IPS DF 4.7 (cell line): ENCODE measurements at regions not wholly inside any gene's neighbourhood (a gene's known extent, or its start where the extent isn't known, plus 50 kb on each side); places are given as distances from the start of the nearest gene placed in this dataset.

Experiments
- DNase-seq: peaks from one replicate; pipeline ENCODE4 v3.0.0-alpha.2; 2013; ENCODE audit warnings: low spot score; ENCODE audit errors: extremely low read depth

DNA sequence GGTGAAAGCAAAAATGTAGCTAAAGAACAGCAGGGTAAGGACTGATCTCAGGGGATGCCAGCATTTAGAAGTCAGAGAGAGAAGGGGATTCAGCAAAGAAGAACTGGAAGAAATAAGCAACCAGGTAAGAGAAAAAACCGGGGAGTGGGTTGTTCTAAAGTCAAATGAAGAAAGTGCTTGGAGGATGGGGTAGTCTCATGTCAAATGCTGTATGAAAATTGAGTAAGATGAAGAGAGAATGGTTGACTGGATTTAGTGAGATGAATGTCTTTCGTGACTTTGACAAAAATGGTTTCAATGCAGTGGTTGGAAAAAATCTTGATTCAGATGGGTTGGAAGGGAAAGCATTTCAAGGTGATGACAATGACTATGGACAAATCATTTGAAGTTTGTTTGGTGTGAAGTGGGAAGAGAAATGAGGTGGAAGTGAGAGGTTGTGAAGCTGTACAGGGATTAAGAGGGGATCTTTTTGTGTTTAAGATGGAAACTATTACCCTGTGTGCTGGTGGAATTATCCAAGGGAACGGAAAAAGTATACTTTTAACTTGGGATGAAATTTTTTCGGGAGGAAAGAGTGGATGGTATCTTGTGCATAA lies 484.0 kb downstream of the ETS1 start:
- no peak for DNase-seq

DNA sequence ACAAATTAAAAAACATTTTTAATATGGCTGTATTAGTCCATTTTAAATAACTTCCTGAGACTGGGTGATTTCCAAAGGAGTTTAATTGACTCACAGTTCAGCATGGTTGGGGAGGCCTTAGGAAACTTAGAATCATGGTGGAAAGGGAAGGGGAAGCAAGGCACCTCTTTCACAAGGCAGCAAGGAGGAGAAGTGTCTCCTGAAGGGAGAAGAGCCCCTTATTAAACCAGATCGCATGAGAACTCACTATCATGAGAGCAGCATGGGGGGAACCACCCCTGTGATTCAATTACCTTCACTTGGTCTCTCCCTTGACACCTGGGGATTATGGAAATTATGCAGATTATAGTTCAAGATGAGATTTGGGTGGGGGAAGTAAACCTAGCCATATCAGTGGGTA lies 488.6 kb downstream of the ETS1 start:
- DNase-seq = no peak

DNA sequence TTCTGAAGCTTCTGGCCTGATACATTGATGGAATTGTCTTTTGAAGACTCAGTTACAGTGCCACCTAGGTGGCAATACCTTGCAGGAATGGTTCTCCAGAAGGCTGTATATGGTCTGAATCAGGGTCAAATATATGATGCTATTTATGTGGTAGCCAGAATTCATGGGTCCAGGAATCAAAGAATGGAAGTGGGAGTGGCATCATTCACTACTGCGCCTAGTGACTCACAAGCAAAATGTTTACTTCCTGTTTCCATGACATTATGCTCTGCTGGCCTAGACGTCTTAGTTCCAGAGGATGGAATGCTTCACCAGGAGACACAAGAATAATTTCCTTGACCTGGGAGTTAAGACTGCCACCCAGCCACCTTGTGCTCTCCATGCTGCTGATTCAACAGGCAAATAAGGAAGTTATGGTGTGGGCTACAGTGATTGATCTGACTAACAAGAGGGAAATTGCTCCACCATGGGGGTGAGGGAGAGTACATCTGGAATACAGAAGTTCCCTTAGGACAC lies 491.8 kb downstream of the ETS1 start:
- DNase-seq = no peak

DNA sequence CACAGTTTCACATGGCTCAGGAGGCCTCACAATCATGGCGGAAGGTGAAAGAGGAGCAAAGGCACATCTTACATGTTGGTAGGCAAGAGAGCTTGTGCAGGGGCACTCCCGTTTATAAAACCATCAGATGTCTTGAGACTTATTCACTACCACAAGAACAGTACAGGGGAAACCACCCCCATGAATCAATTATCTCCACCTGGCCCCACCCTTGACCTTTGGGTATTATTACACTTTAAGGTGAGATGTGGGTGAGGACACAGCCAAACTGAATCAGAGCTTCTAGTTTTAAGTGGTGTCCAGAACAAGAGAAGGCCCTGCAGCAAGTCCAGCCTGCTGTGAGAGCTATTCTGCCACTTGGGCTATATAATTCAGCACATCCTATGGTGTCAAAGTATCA lies 493.7 kb downstream of the ETS1 start:
- no peak for DNase-seq

DNA sequence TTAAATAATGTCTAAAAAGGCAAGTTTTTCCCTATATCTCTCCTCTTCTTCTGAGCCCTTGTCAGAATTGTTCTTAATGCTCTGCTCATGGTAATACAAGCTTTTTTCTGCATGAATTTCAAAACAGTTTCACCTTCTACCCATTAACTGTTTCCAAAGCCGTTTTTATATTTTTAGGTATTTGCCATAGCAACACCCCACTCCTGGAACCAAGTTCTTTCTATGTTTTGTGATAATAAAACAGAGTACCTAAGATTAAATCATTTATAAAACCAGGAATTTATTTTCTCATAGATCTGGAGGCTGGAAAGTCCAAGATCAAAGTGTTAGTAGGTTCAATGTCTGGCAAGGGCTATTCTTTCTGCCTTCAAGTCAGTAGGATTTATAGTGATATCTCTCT lies 497.4 kb downstream of the ETS1 start:
- DNase-seq = no peak

DNA sequence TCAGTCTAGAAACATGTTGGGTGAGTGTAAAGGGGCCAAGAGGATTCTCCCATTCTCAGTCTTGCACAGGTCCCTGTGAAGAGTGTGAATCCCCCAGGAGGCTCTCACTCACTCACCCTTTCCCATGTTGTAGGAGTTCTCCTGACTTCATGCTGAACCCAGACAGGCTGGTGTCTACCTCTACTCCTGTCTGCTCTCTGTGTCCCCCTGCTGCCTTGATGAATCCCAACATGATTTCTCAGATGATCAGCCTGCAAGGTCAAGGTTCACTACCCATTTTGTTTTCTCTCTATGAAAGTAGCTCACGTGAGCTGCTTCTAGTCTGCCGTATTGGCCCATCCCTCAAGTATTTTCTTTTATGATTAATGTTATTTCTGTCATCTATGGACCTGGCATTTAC lies 500.6 kb downstream of the ETS1 start:
- no peak for DNase-seq

DNA sequence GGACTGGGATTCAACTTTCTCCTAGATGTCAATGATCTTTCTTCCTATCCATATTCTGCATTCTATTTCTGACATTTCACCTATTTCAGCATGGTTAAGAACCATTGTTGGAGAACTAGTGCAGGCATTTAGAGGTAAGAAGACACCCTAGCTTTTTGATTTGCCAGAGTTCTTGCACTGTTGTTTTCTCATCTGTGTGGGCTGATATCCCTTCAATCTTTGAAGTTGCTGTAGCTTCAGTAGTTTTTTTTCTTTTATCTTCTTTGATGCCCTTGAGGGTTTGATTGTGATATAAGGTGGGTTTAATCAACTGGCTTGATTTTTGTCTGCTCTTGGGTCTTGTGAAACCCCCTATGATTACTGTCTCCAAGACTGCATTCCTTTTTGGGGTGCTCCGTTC lies 502.1 kb downstream of the ETS1 start:
- no peak for DNase-seq

DNA sequence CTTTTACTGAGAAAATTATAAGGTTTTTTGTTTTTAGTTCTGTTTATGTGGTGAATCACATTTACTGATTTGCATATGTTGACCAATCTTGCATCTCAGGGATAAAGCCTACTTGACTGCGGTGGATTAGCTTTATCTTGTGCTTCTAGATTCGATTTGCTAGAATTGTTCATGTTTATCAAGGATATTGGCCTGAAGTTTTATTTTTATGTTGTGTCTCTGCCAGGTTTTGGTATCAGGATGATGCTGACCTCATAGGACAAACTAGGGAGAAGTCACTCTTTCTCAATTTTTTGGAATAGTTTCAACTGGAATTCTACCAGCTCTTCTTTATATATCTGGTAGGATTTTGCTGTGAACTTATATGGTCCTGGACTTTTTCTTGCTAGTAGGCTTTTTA lies 504.8 kb downstream of the ETS1 start:
- DNase-seq = no peak

DNA sequence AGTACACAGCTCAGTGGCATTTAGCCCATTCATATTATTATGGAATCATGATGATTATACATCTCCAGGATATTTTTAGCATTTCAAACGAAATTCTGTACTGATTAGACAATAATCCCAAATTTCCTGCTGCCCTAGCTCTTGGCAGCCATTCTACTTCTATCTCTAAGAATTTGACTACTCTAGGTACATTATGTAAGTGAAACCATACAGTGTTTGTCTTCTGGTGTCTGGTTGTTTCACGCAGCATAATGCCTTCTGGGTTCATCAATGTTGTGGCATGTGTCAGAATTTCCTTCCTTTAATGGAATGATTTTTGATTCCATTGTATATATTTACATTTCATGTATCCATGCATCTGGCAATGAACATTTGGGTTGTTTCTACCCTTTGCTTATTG lies 517.7 kb downstream of the ETS1 start:
- no peak for DNase-seq

DNA sequence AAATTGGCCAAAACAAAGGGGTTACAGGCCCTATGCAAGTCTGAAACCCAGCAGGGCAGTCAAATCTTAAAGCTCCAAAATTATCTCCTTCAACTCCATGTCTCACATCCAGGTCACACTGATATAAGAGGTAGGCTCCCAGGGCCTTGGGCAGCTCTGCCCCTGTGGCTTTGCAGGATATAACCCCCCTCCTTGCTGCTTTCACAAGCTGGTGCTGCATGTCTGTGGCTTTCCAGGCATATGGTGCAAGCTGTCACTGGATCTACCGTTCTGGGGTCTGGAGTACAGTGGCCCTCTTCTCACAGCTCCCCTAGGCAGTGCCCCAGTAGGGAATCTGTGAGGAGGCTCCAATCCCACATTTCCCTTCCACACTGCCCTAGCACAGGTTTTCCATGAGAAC lies 519.6 kb downstream of the ETS1 start:
- no peak for DNase-seq

DNA sequence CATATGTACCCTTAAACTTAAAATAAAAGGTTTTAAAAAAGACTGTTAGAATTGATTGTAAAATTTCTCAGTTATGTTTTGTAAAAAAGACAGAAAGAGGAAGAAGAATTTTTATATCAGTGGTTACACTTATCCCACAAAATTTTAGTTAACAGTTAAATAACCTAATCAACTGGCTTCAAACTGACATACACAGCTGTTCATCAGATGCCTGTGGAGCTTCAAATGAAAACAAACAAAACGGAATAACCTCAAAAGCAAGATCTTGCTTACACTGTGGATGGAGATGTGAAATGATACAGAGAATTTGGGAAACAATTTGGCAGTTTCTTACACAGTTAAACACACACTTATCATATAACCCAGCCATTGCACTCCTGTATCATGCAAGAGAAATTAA lies 521.0 kb downstream of the ETS1 start:
- DNase-seq = no peak

DNA sequence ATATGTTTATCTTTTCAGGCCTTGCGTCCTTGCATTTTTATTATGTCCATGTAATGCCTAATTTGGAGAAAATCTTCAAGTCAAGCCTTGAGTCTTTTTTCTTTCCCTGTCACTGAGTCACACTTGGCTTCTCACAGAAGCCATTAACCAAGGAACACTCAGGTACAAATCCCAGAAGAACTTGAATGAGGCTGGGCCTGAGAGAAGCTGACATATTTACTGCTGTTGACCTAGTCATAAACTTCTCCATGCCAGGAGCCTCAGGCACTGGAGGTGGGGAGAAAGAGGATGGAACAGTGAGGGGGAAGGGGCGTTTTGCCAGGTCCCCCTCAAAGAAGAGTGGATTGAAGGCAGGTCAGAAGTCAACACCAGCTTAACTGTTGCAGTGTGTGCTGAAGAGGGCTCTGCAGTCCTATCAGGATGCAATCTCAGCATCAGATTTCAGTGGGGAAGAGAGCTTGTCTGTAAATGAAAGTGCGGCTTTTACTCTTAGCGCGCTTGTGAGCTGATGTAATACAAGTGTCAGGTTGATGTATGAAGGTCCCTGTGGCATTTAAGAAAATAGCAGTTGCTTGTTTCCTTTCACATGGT lies 526.0 kb downstream of the ETS1 start:
- no peak for DNase-seq

DNA sequence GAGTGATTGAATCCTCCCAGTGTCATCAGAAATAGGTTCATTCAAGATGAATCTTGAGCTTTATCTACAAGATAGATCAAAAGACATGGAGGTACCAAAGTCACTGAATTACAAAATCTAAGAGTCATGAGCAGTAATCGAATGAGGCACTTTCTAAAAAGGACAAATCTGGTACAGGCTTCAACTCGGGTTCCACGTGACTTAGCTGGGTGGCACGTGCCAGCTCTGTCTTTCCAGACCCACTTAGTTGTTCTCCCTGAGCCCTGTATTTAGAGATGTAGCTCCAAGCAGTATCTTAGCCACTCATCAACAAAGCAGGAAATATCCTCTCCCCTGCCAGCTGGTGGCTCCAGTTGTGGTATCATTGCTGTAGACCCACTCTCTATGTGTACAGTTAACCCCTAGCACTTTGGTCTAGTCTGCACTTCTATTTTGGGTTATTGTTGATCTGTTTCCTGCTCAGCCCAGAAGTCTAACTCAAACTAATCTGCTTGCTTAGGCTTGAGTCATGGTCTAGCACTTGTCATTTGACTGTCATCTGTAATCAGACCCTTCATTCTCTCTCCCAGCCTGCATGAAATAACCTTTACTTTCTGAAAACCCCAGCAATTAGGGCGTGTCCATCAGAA lies 528.7 kb downstream of the ETS1 start:
- DNase-seq = no peak

DNA sequence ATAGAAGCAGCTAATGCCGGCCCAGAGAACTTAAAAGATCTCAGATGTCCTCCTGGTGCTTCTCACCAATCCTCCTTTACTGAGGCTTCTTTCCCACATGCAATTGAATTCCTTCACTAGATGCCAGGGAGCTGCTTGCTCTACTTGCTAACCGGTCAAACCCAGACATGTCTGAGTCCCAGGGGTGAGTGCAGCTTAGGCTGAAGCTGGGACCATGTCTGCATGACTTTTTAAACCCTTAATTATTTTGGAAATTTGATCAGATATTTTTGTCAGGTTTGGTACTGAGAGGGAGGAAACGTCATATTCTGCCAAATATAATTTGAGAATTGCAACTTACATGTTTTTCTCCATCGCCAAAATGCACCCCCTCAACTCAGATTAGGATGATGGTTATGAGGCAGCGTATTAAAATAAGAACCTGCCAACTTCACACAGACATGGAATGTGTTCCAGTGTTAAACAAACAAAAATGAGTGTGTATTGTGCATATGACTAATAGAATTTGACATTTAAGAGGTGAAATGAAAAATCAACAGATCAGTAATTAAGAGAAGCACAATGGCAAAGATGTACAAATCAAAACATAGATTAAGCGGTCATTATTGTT lies 529.5 kb downstream of the ETS1 start:
- no peak for DNase-seq

DNA sequence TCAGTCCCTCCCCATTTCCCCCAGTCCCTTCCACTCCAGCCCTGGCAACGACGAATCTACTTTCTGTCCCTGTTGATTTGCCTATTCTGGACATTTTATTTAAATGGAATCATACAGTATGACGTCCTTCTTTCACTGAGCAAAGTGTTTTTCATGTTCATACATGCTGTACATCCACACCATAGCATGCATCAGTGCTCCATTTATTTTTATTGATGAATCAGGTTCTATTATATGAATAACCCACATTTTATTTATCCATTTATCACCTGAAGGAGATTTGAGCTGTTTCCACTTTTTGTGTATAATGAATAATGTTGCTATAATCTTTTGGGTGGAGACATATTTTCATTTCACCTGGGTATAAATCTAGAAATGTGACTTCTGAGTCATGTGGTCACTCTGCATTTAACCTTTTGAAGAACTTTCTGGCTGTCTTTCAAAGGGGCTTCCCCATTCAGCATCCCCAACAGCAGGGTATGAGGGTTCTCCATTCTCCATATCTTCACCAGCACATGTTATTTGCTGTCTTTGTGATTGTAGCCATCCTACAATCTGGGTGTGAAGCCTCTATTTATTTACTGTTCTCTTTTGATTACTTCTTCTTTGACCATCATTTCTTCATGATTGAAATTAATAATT lies 531.7 kb downstream of the ETS1 start:
- no peak for DNase-seq

DNA sequence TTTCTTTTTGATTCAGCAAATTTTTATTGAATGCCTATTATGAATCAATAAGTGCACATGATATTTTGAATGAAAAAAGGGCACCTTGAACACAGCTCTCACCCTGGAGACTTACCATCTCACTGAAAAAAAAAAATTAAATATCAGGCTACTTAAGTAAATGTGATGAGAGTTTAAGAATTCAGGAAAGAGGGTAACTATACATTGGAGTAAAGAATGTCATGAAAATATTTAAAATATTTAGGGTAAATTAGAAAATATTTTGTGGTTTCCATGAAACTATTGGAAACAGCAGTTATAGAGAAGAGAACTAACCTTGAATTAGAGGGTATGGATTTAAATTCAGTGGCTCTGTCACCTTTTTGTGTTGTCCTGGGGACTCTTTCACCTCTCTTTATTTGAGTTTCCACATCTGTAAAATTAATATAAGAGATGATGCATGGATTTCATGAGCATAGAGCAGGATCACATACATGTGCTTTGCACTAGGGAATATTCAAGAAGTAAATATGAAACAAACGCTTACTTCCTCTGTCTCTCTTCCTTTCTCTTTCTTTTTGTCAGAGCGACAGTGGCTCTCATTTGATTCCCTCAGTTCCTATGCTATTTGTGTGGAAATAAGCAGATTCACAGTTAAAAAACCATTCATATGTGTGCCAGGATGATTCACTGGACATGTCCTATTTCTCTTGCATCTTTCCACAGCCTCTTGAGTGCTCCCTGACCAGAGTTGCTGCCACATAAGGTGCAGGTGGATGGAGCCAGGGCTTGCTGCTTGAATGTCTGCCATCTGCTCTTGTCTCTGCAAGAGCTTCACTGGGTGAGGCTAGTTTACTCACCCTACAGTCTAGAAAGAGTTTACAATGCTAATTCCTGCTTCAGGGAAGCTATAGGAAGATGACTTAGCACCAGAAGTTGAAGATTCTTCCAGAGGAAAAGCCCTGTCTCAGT lies 533.1 kb downstream of the ETS1 start:
- DNase-seq = no peak

DNA sequence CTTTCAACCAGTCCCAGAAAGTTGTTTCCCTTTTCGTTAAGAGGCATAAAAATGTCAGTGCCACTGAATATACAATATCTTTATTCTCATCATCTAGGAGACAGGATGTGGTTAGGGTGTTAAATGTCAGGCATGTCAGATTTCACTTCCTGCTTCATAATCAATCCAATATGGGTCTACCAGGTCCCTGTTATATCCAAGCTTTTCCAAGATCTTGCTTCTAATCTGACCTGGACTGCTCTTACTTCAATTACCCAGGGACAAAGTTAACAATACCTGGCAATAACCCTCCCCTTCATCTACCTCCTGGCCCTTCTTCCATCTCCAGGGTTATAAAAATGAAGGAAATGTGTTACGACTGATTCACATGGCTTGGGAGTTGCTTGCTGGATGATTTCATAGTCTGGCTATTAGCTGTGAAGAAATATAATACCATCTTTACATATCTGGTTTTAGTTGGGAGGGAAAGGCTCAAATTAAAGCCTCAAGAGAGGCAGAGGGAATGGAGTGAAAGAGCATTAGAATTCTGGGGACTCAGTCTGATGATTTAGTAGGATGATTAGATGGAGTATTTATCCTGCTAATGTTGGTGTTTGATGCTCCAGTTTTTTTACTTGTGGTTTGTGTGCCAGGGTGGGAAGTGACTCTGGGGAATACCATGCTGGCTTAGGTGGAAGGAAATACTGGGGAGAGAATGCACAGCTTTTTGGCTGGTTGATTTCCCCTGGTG lies 534.3 kb downstream of the ETS1 start:
- no peak for DNase-seq

DNA sequence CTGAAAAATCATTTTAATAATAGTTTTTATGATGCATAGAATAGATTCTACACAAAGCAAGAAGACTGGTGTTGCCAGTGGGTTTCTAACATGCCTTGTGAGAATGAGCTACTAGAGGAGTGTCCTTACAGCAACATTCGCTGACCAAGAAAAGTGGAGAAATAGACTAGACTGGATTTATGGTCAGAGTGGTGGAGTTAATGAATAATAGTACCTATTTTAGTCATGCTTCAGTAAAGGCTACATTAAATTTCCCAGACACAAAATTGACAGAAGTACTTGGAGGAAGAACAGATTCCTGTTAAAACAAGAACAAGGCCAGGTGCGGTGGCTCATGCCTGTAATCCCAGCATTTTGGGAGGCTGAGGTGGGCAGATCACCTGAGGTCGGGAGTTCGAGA lies 539.2 kb downstream of the ETS1 start:
- no peak for DNase-seq

DNA sequence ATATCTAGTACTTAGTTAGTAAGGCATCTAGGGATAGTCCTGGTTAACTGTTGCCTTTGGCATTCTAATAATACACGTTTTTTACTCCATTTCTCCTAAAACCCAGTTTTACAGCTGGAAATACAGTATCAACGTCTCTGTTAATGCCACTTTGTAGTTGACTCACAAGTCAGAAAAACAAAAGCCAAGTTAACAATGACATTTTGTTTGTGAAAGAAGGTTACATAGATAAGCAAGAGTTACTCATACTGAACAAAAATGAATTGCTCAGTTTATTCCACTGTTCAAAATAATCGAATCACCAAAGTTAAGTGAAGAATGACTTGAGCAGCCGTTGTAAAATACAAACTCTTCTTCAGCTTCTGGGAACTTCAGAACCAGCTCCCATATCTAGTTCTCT lies 540.3 kb downstream of the ETS1 start:
- no peak for DNase-seq

DNA sequence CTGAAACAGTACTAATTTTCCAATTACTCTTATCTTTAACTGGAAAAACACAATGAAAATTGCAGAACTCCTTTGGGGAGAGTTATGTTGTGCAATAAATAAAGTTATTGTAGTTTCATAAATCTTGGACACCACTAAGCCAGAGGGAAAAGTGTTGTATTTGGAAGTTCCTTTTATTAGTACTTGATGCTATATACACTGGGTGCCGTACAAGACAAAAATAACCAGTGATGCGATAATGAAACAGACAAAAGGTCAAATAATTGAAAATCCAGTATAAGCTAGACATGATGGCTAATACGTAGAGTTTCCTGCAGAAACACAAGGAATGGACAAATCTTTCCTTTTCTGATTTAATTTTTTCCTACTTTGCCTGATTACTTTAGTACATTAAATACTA lies 541.1 kb downstream of the ETS1 start:
- DNase-seq = no peak
